HG02642 (cell line): ENCODE measurements at regions not wholly inside any gene's neighbourhood (a gene's known extent, or its start where the extent isn't known, plus 50 kb on each side); places are given as distances from the start of the nearest gene placed in this dataset.

Experiments
- ATAC-seq: cut with Tn5 transposase; IDR thresholded peaks from one replicate; pipeline ENCODE4 v1.9.1; 2021; ENCODE audit warnings: mild to moderate bottlenecking; ENCODE audit not compliant: unreplicated experiment, poor library complexity

DNA sequence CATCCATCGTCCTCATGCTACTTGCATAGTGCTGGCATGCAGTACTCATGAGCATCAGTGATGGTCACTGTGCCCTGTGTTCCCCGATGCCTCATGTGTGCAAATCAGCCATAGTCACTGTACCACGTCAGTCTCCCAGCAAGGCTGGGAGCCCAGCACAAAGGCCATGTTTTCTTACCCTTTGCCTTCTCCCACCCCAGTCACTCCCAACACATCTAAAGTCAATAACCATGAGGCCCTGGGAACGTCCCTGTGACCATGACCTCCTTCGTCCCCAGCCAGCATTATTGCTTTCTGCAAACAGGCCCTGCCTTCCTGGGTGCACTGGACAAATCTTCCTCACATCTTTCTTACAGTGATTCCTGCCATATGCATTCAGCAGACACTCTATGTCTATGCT, 406.1 kb downstream of the ICE1 start:
- no peak for ATAC-seq

- ATAC-seq: no peak
These were observed 404.4 kb downstream of the ICE1 start for GRCh38 chr5:5826911-5827310.

DNA sequence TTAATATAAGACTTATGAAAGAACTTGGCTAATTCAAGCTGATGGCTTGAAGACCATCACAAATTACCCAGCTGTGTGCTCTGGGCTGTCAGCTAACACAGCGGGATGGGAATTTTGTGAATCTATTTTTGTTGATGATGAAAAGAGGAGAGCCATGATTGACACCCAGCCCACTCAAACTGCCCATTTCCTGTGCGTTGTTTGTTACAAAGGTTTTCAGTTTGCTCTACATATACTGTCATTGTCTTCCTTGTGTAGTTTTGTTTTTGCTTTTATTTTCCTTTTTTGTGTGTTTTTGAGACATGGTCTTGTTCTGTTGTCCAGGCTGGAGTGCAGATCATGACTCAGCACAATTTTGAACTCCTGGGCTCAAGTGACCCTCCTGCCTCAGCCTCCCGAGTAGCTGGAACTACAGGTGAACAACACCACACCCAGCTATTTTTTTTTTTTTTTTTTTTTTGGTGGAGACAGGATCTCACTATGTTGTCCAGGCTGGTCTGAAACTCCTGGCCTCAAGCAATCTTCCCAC, 400.3 kb downstream of the ICE1 start:
- no peak for ATAC-seq

DNA sequence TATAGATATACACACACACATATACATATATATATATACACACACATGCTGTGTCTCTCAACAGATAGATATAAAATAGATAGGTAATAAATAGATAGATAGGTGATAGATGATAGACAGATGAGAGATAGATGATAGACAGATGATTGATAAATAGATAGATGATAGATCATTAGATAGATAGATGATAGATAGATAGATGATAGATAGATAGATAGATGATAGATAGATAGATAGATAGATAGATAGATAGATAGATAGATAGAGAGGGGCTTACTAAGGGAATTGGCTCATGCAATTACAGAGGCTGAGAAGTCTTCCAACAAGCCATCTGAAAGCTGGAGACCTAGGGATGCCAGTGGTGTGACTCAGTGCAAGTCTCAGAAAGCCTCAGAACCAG, 394.5 kb downstream of the ICE1 start:
- no peak for ATAC-seq

GRCh38 chr5:5813441-5813840, 391.0 kb downstream of the ICE1 start:
- ATAC-seq: no peak

DNA sequence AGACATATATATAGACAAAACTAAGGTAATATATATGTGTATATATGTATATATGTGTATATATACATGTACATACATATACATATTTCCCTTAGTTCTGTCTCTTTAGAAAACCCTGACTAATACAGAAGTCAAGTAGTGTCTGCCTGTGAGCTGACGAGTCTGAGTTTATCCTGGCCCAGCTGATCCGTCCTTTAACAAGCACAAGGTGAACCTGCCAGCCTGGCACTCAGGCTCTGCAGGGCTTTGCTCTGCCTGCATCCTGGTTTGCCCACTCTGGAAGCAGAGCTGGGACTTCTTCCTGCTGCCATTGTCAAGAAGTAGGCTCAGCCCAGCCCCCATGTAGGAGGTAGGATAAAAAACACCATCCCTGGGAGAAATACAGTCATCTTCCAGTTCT, 388.0 kb downstream of the ICE1 start:
- ATAC-seq: no peak

DNA sequence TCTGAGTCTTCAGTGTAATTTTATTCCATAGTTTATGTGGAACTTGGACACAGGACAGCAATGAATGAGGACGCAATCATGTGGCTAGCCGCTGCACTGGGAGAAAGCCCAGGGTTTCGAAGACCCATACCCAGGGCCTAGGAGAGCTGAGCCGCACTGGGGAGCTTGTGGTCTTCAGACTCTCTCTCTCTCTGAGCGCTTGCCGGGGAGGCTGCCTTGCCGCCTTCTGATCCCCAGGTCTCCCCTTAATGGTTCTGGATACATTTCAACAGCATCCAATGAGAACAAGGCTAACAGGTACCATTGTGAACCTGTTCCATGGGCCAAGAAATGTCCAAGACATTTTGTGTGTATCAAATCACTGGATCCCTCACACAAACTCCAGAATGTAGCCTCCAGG, 383.4 kb downstream of the ICE1 start:
- ATAC-seq: no peak

DNA sequence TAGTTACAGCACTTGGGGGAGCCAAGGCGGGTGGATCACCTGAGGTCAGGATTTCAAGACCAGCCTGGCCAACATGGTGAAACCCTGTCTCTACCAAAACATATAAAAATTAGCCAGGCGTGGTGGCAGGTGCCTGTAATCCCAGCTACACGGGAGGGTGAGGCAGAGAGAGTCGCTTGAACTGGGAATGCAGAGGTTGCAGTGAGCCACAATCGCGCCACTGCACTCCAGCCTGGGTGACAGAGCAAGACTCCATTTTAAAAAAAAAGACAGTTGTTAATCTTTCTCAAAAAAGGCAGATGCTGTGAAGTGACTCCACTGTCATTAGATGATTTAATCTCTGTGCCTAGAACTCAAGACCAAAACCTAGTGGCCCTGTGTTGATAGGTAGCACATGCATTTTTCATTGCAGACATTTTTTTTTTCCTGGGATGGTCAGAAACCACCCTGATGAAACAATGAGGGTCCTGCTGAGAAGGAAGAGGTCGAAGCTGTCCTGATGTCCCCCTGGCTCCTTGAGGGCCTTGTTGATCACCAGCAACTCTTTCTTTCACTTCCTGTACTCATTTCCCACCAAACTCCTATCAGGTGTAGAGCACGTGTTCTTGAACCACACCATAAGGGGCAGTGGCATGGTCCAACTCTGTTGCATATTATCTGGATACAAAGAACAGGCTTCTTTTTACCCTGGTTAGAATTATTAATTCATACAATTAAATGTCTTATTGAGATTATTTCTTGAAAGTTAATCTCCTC, 382.2 kb downstream of the ICE1 start:
- no peak for ATAC-seq

GRCh38 chr5:5800801-5801761, 378.6 kb downstream of the ICE1 start:
- no peak for ATAC-seq

- ATAC-seq: no peak
These were observed 377.3 kb downstream of the ICE1 start for GRCh38 chr5:5799826-5800225.

- ATAC-seq: no peak
These were observed 376.8 kb downstream of the ICE1 start for GRCh38 chr5:5799229-5799628.

DNA sequence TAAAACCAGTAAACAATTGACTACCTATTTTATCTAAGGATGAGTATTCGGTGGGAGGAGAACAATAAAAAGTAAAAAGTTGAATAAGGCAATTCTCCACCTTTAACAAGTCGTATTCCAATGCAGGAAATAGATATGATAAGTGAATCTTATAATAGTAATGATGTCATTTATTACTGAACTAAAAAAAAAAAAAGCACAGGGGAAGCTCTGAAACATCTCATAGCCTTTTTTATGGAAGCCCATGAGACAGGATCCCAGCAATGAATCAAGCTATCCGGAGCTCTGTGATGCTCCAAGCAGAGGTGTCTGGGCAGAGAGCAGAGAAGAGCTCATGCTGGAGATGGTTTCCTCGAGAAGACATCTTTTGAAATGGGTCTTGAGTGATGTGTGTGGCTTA, 376.0 kb downstream of the ICE1 start:
- ATAC-seq: no peak

DNA sequence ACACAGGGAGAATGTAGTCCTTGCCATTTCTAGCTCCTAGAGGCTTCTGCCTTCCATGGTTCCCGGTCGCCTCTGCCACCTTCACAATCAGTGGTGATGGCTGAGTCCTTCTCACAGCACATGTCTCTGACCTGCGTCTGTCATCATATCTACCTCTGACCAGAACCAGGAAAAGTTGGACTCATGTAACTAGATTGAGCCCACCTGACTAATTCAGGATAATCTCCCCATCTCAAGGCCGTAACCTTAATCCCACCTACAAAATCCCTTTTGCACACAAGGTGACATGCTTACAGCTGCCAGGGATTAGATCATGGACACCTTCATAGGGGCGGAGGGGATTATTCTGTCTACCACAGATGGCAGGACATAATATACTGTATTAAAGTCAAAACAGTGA, 375.6 kb downstream of the ICE1 start:
- ATAC-seq: no peak

DNA sequence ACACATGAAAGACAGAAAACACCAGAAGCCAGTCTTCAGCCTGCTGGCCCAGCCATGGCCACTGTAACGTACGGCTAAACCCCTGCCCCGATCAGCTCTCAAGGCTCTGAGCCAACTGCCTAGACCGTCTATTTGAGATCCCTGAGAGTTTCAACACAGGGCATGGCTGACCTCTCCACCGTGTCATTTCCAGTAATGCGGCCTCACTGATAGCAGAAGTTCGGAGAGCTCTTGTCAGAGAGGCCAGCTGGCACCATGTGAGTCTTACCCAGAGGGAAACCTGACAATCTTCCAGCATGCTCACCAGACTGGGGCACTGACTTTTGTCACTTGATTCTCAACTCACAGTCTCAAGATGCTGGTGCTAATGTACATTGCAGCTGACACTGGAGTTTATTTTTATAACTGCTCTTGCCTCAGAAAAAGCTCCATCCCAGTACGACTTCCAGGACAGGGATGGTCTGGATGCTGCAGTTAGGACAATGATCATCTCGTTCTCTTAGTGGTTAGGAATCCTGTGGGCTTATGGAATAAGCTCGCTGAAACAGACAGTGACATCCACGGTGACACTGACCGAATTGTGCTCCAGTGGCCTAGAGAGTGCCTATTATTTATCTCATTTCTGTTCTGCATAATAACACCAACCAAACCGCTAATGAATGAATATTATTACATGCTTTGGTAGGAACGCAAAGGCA, 372.7 kb downstream of the ICE1 start:
- no peak for ATAC-seq

DNA sequence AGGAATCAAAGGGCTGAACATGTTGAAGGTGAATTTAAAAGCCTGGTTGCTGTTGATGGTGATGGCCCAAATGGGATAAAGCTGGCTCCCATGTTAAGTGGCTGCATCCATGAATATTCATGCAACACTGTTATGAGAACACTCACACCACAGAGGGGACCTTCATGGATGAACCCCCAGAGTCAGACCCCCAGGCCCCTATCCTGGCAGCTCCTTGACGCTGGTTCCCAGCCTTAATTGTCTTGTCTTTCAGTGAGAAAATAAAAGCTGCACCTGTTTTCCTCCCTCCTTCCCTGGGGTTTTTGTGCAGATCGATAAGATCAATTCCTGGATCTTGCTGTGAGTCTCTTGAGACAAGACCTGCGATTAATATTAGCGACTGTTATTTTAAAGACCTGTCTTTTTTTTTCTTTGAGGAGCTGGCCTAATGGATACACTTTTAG, 371.7 kb downstream of the ICE1 start:
- no peak for ATAC-seq

DNA sequence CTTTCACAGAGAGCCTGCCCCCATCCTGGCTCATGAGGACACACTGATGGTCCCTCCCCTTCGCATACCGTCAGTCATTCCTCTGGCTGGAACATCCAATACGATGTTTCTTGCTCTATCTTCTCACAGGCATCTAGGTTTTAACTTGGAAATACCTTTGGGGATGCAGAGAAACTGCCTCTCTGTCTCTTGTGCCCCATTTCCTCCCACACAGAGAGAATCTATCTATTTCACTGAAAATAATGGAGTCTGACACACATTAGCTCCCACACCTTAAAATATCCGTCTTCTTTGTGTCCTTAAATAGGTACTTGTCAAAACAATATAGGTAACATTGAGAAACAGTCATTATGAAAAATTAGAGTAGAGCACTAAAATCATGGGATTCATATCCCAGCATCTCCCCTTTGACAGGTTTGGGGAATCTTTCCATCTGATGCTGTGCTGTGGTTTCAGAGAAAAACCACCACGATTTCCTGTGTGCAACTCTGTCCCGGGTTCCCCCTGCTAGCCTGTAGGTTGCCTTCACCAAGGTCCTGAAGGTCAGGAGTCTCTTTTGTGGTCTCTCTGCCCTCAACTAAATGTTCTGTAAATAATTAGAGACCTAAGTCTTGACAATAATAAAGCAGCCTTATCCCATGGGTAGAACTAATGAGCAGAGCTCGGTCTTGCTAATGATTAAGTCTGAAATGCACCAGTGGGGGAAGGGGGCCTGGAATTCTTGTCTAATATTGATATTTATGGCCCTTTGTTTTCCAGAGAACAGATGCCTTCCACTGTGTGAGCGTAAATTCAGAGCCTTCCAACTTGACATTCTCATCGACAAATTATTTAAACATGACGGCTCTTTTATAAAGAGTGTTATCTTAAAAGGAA, 371.0 kb downstream of the ICE1 start:
- ATAC-seq: no peak

DNA sequence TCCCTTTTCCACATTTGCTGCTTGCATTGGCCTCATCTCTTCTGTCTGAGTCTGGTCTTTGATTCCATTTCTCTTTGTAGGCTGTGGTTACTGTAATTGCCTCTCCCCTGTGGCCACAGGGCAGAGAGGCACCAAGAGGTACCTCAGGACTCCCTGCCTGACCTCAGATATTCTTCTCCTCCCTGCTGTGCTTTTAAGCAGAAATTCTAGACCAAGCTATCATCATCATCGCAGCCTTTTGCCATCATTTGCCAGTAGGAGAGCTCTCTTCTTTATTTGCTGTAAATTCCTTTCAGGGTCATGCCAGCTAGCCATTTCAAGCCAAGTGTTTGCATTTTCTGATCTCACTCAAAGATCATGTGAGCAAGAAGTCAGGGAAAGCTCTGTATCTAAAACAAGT, 369.6 kb downstream of the ICE1 start:
- no peak for ATAC-seq

DNA sequence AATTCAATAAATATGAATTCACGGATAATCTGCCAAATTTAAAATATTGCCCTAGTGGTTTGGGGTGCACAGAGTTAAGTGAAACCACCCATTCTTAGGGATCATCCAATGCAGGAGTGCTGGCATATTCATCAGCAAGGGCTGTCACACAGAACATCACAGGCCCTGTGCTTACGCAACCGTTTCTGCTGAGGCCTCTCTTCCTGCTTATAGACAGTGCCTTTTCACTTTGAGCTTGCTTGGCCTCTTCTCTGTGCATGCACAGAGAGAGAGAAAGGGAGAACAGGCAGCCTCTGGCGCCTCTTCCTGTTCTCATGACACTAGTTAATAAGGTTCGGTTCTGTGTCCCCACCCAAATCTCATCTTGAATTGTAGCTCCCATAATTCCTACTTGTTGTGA, 366.3 kb downstream of the ICE1 start:
- ATAC-seq: no peak

DNA sequence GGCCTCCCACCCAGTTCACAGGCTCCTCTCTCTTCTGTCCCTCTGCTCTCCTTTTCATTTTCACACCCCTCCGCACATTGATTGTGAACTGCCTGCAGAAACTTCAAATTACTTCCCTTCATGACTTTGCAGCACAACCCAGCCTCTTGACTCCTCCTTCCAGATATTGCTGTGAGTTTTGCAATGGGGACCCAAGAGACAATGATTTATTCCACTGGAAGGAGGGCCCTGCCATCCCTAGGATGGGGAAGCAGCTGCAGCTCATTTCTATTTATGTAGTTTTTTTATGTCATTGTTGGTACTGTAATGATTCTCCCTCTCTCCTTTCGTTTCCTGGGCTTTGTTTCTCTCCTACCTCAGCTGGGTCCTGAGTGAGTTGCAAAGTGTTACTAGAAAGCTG, 364.9 kb downstream of the ICE1 start:
- ATAC-seq: no peak

- no peak for ATAC-seq
These were observed 361.6 kb downstream of the ICE1 start for GRCh38 chr5:5784101-5784500.
